GM18511 (cell line): ENCODE measurements at regions not wholly inside any gene's neighbourhood (a gene's known extent, or its start where the extent isn't known, plus 50 kb on each side); places are given as distances from the start of the nearest gene placed in this dataset.

Experiments used
- ATAC-seq: cut with Tn5 transposase; IDR thresholded peaks from one replicate; pipeline ENCODE4 v1.9.1; 2021; ENCODE audit warnings: mild to moderate bottlenecking, moderate library complexity; ENCODE audit not compliant: unreplicated experiment

- ATAC-seq: no peak
Observed at GRCh38 chr10:124288928-124289850, 129.5 kb downstream of the OAT start.

- ATAC-seq: no peak
Observed at GRCh38 chr10:124288486-124288885, 130.2 kb downstream of the OAT start.

- no peak for ATAC-seq
Observed at GRCh38 chr10:124287791-124288190, 130.9 kb downstream of the OAT start.

GRCh38 chr10:124287071-124287685, 131.5 kb downstream of the OAT start:
- ATAC-seq: no peak

- ATAC-seq: no peak
Observed at GRCh38 chr10:124286621-124287020, 132.1 kb downstream of the OAT start.

- peak; percentile 77 for ATAC-seq
Observed at GRCh38 chr10:124285587-124286527, 132.9 kb downstream of the OAT start.

- ATAC-seq: no peak
Observed at GRCh38 chr10:124283949-124284250, 134.8 kb downstream of the OAT start.

- ATAC-seq: no peak
Observed at GRCh38 chr10:124283215-124283948, 135.3 kb downstream of the OAT start.

GRCh38 chr10:124282326-124282725, 136.4 kb downstream of the OAT start:
- ATAC-seq: no peak

- ATAC-seq: no peak
Observed at GRCh38 chr10:124281666-124282065, 137.1 kb downstream of the OAT start.

GRCh38 chr10:124280916-124281315, 137.8 kb downstream of the OAT start:
- no peak for ATAC-seq

- no peak for ATAC-seq
Observed at GRCh38 chr10:124279882-124280281, 138.8 kb downstream of the OAT start.

- ATAC-seq: no peak
Observed at GRCh38 chr10:124279298-124279697, 139.4 kb downstream of the OAT start.

- no peak for ATAC-seq
Observed at GRCh38 chr10:124278356-124278755, 140.4 kb downstream of the OAT start.

- ATAC-seq: no peak
Observed at GRCh38 chr10:124273141-124273540, 145.6 kb downstream of the OAT start.

- ATAC-seq: no peak
Observed at GRCh38 chr10:124271676-124272075, 147.0 kb downstream of the OAT start.

GRCh38 chr10:124270530-124271327, 148.0 kb downstream of the OAT start:
- no peak for ATAC-seq

GRCh38 chr10:124268976-124269375, 149.7 kb downstream of the OAT start:
- no peak for ATAC-seq

GRCh38 chr10:124267911-124268549, 150.7 kb downstream of the OAT start:
- ATAC-seq: no peak
